Erythroblast (primary cell): ENCODE measurements at regions not wholly inside any gene's neighbourhood (a gene's known extent, or its start where the extent isn't known, plus 50 kb on each side); places are given as distances from the start of the nearest gene placed in this dataset.

Experiments
- GATA1 ChIP-seq: IDR thresholded peaks from 2 replicates; pipeline ENCODE4 v1.6.1; 2011; ENCODE audit warnings: low read depth, mild to moderate bottlenecking, control low read depth, low read length, moderate library complexity
- POLR2A ChIP-seq: IDR thresholded peaks from 2 replicates; pipeline ENCODE4 v1.6.1; 2011; ENCODE audit warnings: mild to moderate bottlenecking, low read length

DNA sequence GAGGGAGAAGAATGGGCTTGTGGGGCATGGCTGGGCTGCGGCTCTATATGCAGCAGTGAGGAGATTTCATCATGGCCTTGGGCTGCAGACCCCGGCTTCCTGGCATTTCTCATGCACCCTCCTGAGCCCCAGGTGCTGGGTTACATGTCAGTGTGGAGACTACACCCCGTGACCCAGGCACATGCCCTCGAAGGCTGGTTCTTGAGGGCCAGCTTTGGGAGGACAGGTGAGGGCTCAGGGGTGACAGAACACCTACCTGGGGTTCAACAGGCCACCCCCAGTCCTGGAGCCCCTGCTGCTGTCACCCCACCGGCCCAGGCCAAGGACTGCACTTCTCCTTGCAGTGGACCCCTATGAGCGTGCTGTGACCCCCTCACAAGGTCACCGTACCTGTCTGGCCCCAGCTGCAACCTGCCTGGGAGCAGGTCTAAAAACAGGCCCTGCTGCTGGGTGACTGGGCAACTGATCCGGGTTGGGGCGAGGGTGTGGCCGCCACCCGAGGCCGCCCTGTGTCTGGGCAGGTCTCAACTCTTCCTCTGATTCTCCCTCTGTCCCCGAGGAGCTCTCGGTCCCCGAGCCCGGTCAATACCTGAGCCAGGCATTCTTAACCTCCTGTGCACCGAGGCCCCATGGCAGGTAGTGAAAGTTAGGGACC, 94.8 kb upstream of the OTOS start:
- no peak for TF ChIP-seq POLR2A
- no peak for TF ChIP-seq GATA1
